ENCODE measurements at regions not wholly inside any gene's neighbourhood (a gene's known extent, or its start where the extent isn't known, plus 50 kb on each side); places are given as distances from the start of the nearest gene placed in this dataset.

- no peak for TF ChIP-seq CTCF (conservative IDR thresholded peaks at IDR 0.05; ENCODE audit: low read length)
- TF ChIP-seq EZH2phosphoT487 (IDR thresholded peaks at IDR 0.05; ENCODE audit: borderline replicate concordance, low read depth, low read length), result no peak
Measured at GRCh38 chr11:45494738-45495137, 170.7 kb downstream of the CHST1 start.
